NB4 (cell line): ENCODE measurements at regions not wholly inside any gene's neighbourhood (a gene's known extent, or its start where the extent isn't known, plus 50 kb on each side); places are given as distances from the start of the nearest gene placed in this dataset.

Experiments
- CTCF ChIP-seq: IDR thresholded peaks from one replicate; pipeline ENCODE4 v1.5.1; 2012; ENCODE audit warnings: low read depth, low read length
- MYC ChIP-seq: IDR thresholded peaks from 2 replicates; pipeline ENCODE4 v1.6.1; 2011; ENCODE audit warnings: low read depth, low read length
- POLR2A ChIP-seq: IDR thresholded peaks from 2 replicates; pipeline ENCODE4 v1.6.1; 2011; ENCODE audit warnings: mild to moderate bottlenecking; ENCODE audit not compliant: insufficient read length; ENCODE audit errors: extremely low read depth

- TF ChIP-seq CTCF: no peak
- TF ChIP-seq MYC: no peak
- TF ChIP-seq POLR2A: no peak
Measured at GRCh38 chr16:59190731-59191130, 456.6 kb upstream of the GOT2 start.
